Esophagus squamous epithelium (tissue), 5 donors: ENCODE measurements at regions not wholly inside any gene's neighbourhood (a gene's known extent, or its start where the extent isn't known, plus 50 kb on each side); places are given as distances from the start of the nearest gene placed in this dataset.

Experiments
- DNase-seq: peaks from one replicate; lab custom pipeline; 2025; lab: John Stamatoyannopoulos, UW
- H3K27ac ChIP-seq, 4 donors: fragments of 200-600 bp; sonication (generic); one replicate each; pipeline ENCODE4 v1.5.1; 2016 to 2019; ENCODE audit warnings: mild to moderate bottlenecking in 1 of 4
- H3K27me3 ChIP-seq, 4 donors: fragments of 200-600 bp; sonication (generic); 1 replicate in 3 of 4; 2 replicates in 1 of 4; pipeline versions ENCODE4 v1.5.1 to v1.6.0; 2017 to 2021; ENCODE audit warnings: antibody characterized with exemption in 1 of 4
- H3K36me3 ChIP-seq, 3 donors: fragments of 200-600 bp; sonication (generic); one replicate each; pipeline ENCODE4 v1.5.1; 2016 to 2019
- H3K4me1 ChIP-seq, 3 donors: fragments of 200-600 bp; sonication (generic); one replicate each; pipeline ENCODE4 v1.5.1; 2017 to 2019
- H3K4me3 ChIP-seq, 4 donors: fragments of 200-600 bp; sonication (generic); 1 replicate in 3 of 4; 2 replicates in 1 of 4; pipeline ENCODE4 v1.5.1; 2016 to 2019; ENCODE audit warnings: mild to moderate bottlenecking in 2 of 4, moderate library complexity in 1 of 4
- H3K9me3 ChIP-seq, 3 donors: fragments of 200-600 bp; sonication (generic); one replicate each; pipeline ENCODE4 v1.5.1; 2016 to 2019
- POLR2A ChIP-seq, 4 donors: fragments of 450-650 bp; IDR thresholded peaks; one replicate each; pipeline ENCODE4 v1.6.1; 2017; ENCODE audit warnings: antibody characterized with exemption in 4 of 4, mild to moderate bottlenecking in 4 of 4, moderate library complexity in 3 of 4
- WGBS, 2 donors: methylation state at CpG; one replicate each; pipeline ENCODE4 v1.1.5; 2018; 5-methylcytosine and 5-hydroxymethylcytosine counted together
- intact Hi-C: fragments of 100-400 bp; cut with DNase I; formaldehyde crosslinking; loops from one replicate; pipeline ENCODE4 v1.15.0; 2022
- TF ChIP-seq, protein P1 (sequence below), 6 experiments: fragments of 450-650 bp in 4 of 6; fragments of 200-600 bp in 2 of 6; sonication (generic) in 2 of 6; IDR thresholded peaks; one replicate each; pipeline ENCODE4 v1.5.1; 2016 to 2019; ENCODE audit warnings: antibody characterized with exemption in 6 of 6, mild to moderate bottlenecking in 4 of 6, moderate library complexity in 4 of 6
- donor health status: DM: yes; HTN: yes; CAD: no.

DNA sequence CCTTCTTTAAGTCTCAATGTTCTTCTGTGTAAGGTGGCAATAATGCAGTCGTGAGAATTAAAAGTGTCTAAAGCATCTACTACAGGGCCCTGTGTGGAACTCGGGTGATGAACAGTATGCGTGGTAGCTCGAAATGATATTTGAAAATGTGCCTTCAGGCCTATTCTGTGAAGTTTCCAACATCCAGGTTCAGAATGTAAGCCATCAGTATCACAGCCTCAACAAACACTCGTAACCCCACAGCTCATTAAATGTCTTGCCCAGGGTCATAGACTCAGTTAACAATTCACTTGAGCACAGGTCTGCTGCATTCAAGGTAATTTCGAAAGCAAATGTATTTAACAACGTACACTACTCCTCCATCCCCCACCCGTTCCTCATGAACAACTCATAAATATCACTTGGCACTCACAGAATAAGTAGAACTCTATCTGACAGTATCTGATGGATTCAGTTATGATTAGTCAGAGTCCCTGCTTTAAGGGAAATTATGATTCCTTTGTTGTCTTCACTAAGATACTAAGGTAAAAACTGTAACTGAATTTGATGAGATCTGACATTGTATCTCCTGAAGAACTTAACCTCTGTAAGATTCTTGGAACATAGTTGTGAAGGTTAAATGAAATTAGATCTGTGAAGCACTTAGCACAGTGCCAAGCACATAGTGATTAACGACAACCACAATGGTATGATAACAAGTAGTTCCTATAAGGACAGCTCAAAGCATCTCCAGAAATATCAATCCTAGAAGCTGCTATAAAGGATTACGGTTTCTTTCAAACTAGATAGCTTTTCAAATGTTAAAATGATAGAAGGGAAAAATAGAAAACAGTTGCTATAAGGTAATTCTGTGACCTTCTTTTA is 642.3 kb downstream of the TBL1XR1 start:
- Histone ChIP-seq H3K4me1 (no peaks in the 10 kb centered on the region), H3K36me3 (no peaks in the 10 kb centered on the region), H3K27me3 (no peaks in the 10 kb centered on the region), H3K27ac (no peak overlapping the region), H3K9me3 (no peaks in the 10 kb centered on the region), H3K4me3 (no peak overlapping the region)
- TF ChIP-seq, protein P1, sequence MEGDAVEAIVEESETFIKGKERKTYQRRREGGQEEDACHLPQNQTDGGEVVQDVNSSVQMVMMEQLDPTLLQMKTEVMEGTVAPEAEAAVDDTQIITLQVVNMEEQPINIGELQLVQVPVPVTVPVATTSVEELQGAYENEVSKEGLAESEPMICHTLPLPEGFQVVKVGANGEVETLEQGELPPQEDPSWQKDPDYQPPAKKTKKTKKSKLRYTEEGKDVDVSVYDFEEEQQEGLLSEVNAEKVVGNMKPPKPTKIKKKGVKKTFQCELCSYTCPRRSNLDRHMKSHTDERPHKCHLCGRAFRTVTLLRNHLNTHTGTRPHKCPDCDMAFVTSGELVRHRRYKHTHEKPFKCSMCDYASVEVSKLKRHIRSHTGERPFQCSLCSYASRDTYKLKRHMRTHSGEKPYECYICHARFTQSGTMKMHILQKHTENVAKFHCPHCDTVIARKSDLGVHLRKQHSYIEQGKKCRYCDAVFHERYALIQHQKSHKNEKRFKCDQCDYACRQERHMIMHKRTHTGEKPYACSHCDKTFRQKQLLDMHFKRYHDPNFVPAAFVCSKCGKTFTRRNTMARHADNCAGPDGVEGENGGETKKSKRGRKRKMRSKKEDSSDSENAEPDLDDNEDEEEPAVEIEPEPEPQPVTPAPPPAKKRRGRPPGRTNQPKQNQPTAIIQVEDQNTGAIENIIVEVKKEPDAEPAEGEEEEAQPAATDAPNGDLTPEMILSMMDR (IDR thresholded peaks at IDR 0.05) = no peak
- no peak for TF ChIP-seq POLR2A (IDR thresholded peaks at IDR 0.05)
- intact Hi-C loops = no loop called here
- 73 to 79% methylated on average over 10 of the region's 10 CpGs for WGBS, 2 donors
- DNase-seq = no peak

DNA sequence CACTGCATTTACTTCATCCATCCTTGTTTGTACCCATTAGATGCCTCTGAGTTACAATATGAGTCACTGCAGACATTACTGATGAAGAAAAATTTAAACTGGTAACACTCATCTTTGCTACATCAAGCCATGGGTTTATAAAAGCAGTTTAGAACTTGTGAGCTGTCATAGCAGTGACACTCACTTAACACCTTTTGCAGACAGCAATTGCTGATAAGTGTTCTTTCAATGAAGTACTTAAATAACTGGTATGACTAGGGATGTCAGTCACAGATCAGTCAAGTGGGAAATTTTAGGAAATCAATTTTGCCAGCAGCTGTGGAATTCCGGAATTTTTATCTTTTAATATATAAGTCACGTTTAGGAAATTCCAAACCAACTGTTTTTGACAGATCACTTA is 643.0 kb downstream of the TBL1XR1 start:
- H3K36me3 ChIP-seq = no peaks in the 10 kb centered on the region
- no peak overlapping the region for H3K4me3 ChIP-seq
- no peaks in the 10 kb centered on the region for H3K9me3 ChIP-seq
- TF ChIP-seq POLR2A (IDR thresholded peaks at IDR 0.05) = no peak
- TF ChIP-seq, protein P1 (IDR thresholded peaks at IDR 0.05) = no peak
- intact Hi-C loops = no loop called here
- 73 to 80% methylated on average over 2 of the region's 2 CpGs for WGBS, 2 donors
- H3K27ac ChIP-seq = no peak overlapping the region
- no peaks in the 10 kb centered on the region for H3K27me3 ChIP-seq
- H3K4me1 ChIP-seq = no peaks in the 10 kb centered on the region
- no peak for DNase-seq

DNA sequence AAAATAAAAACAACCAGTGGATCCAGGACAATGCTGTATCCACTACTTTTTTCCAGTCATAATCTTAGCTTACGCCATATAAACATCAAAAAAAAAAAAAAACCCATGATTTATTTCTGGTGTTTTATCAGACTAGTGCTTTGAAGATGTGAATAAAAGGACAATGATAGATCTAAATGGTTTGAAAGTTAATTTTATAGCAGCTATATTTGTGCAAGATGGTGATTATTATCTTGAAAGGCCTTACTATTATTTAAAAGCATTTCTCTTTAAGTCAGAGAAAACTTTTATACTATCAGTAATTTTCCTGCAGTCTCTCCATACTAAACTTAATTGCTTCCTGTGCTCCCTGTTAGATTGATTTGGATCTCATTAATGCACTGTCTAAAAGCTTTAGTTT is 670.3 kb downstream of the TBL1XR1 start:
- WGBS, 2 donors = 86 to 88% methylated on average over 1 of the region's 1 CpG

DNA sequence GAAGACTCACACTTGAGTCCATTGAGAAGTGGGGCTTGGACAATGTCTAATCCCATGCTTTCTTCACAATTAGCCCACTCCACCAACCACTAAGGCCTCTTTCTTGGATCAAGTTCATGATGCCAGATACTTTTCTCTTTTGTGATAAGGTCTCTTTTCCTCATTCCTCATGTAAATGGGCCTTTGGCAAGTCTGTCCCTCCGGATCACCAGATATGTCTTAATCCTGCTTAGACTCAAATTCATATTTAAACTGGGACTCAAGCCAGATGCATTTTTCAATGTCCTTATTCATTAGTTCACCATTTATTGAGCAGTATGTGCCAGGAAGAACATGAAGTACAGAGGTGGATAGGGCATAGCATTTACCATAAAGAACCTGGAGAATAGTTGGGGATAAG is 671.1 kb downstream of the TBL1XR1 start:
- DNase-seq = no peak
- Histone ChIP-seq H3K4me1 (no peaks in the 10 kb centered on the region), H3K27me3 (no peaks in the 10 kb centered on the region), H3K4me3 (no peak overlapping the region), H3K36me3 (no peaks in the 10 kb centered on the region), H3K9me3 (peaks cover 0 to 5% (median 3%) of the 10 kb centered on the region in 3 donors), H3K27ac (no peak overlapping the region)
- TF ChIP-seq, protein P1 (IDR thresholded peaks at IDR 0.05) = no peak
- no peak for TF ChIP-seq POLR2A (IDR thresholded peaks at IDR 0.05)
- 23 to 24% methylated on average over 1 of the region's 1 CpG for WGBS, 2 donors
- intact Hi-C loops = no loop called here

More for the DNA sequence above, 670.3 kb downstream of the TBL1XR1 start:
- no peak overlapping the region for H3K4me3 ChIP-seq
- no peaks in the 10 kb centered on the region for H3K4me1 ChIP-seq
- no peak for DNase-seq
- H3K36me3 ChIP-seq = no peaks in the 10 kb centered on the region
- peaks cover 0 to 5% (median 3%) of the 10 kb centered on the region in 3 donors for H3K9me3 ChIP-seq
- no peak overlapping the region for H3K27ac ChIP-seq
- intact Hi-C loops = no loop called here
- H3K27me3 ChIP-seq = no peaks in the 10 kb centered on the region
- no peak for TF ChIP-seq POLR2A (IDR thresholded peaks at IDR 0.05)
- TF ChIP-seq, protein P1 (IDR thresholded peaks at IDR 0.05) = no peak

DNA sequence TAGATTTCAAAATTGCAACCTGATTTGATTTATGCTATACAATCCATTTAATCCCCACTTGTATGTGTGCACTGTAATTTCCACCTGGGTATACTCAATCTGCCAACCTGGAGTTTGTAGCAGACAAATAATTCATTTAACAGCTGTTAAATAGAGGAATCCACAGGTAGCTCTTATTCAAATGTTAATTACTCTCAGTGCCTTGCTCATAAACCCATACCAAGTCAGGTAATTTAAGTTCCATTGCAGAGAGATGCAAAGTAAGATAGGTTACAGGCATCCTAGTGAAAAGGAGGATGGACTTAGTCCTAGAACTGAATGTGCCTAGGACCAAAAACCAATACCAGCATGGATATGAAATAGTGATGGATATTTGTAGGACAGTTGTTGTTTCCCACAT is 674.2 kb downstream of the TBL1XR1 start:
- intact Hi-C loops = no loop called here
- no peak overlapping the region for H3K4me3 ChIP-seq
- TF ChIP-seq, protein P1 (IDR thresholded peaks at IDR 0.05) = no peak
- TF ChIP-seq POLR2A (IDR thresholded peaks at IDR 0.05) = no peak
- H3K36me3 ChIP-seq = no peaks in the 10 kb centered on the region
- H3K9me3 ChIP-seq = no peaks in the 10 kb centered on the region
- H3K27ac ChIP-seq = no peak overlapping the region
- DNase-seq = no peak
- H3K4me1 ChIP-seq = no peaks in the 10 kb centered on the region
- no peaks in the 10 kb centered on the region for H3K27me3 ChIP-seq
